ENCODE measurements at regions not wholly inside any gene's neighbourhood (a gene's known extent, or its start where the extent isn't known, plus 50 kb on each side); places are given as distances from the start of the nearest gene placed in this dataset.

GRCh38 chr12:47530050-47530449 lies 175.8 kb downstream of the RPAP3 start (continued):
- TF ChIP-seq STAT6 (CRISPR knock-in tag; conservative IDR thresholded peaks at IDR 0.05; ENCODE audit: low read depth) = no peak
- TF ChIP-seq SMAD3 (CRISPR knock-in tag; IDR thresholded peaks at IDR 0.05; ENCODE audit: borderline replicate concordance) = no peak
- no peak for TF ChIP-seq ZNF281 (CRISPR knock-in tag; IDR thresholded peaks at IDR 0.05)
- no peak for TF ChIP-seq ATF6 (CRISPR knock-in tag; IDR thresholded peaks at IDR 0.05)
- no peak for TF ChIP-seq ARID4B (CRISPR knock-in tag; IDR thresholded peaks at IDR 0.05; ENCODE audit: borderline replicate concordance)
- TF ChIP-seq MYBL2 (CRISPR knock-in tag; IDR thresholded peaks at IDR 0.05) = no peak
- TF ChIP-seq TEAD1 (CRISPR knock-in tag; IDR thresholded peaks at IDR 0.05) = no peak
- TF ChIP-seq CBFB (CRISPR knock-in tag; IDR thresholded peaks at IDR 0.05; ENCODE audit: low read depth) = no peak
- TF ChIP-seq GTF2I (CRISPR knock-in tag; conservative IDR thresholded peaks at IDR 0.05) = no peak
- no peak for TF ChIP-seq FOXK1 (CRISPR knock-in tag; IDR thresholded peaks at IDR 0.05)
- TF ChIP-seq TCF7 (CRISPR knock-in tag; IDR thresholded peaks at IDR 0.05; ENCODE audit: low read depth) = no peak

GRCh38 chr12:47527816-47528215 lies 178.0 kb downstream of the RPAP3 start:
- Mint-ChIP-seq H3K9me3 (peaks cover 36% of the 10 kb centered on the region), H3K27me3 (ENCODE audit: low read depth) (peaks cover 19% of the 10 kb centered on the region), H3K27ac (no peak overlapping the region), H3K36me3 (no peaks in the 10 kb centered on the region), H3K4me1 (no peaks in the 10 kb centered on the region), H3K4me3 (no peak overlapping the region)
- CTCF ChIA-PET = interaction anchor here (1.0 to 1.4 kb wide), 2 partner anchors 19 to 109 kb away, joined by 3 to 4 read pairs; no protein-coding TSS in a partner anchor
- ATAC-seq = no peak
- no peak for DNase-seq (ENCODE audit: low spot score)
- POLR2A ChIA-PET = no interaction called here
- TF ChIP-seq ATF3 (CRISPR knock-in tag; conservative IDR thresholded peaks at IDR 0.05) (no peak), ELF4 (CRISPR knock-in tag; IDR thresholded peaks at IDR 0.05; ENCODE audit: low read depth) (no peak), GRHL2 (CRISPR knock-in tag; IDR thresholded peaks at IDR 0.05; ENCODE audit: insufficient replicate concordance, severe bottlenecking) (no peak), ZSCAN18 (CRISPR knock-in tag; IDR thresholded peaks at IDR 0.05) (no peak), GABPB1 (CRISPR knock-in tag; IDR thresholded peaks at IDR 0.05) (no peak), FOXK1 (CRISPR knock-in tag; IDR thresholded peaks at IDR 0.05) (no peak), FOXJ3 (CRISPR knock-in tag; IDR thresholded peaks at IDR 0.05; ENCODE audit: borderline replicate concordance) (no peak), EMX1 (CRISPR knock-in tag; IDR thresholded peaks at IDR 0.05) (no peak), TEAD4 (CRISPR knock-in tag; IDR thresholded peaks at IDR 0.05) (no peak), ATF6 (CRISPR knock-in tag; IDR thresholded peaks at IDR 0.05) (no peak), NFATC4 (CRISPR knock-in tag; IDR thresholded peaks at IDR 0.05) (no peak), ZNF219 (CRISPR knock-in tag; IDR thresholded peaks at IDR 0.05; ENCODE audit: borderline replicate concordance) (no peak)

Data from WTC11 (cell line).